ENCODE measurements at regions not wholly inside any gene's neighbourhood (a gene's known extent, or its start where the extent isn't known, plus 50 kb on each side); places are given as distances from the start of the nearest gene placed in this dataset.

DNA sequence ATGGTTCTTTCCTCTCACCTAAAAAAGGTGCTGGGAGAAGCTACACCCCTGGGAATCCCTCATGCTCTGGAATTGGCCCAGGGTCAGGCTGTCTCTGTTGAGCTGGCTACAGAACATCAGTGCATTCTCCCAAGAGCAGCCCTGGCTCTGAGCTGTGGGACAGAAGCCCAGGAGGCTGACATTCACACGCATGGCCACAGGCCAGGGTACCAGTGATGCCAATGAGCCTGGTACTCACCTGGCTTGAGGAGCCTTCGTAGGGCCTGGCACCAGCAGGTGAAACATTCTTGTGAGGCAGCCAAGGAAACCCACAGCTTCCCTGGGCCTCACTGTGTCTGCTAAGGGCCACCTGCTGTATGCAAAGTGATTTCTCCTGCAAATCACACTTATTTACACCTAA is 121.7 kb upstream of the CCL2 start:
- TF ChIP-seq, protein P1, sequence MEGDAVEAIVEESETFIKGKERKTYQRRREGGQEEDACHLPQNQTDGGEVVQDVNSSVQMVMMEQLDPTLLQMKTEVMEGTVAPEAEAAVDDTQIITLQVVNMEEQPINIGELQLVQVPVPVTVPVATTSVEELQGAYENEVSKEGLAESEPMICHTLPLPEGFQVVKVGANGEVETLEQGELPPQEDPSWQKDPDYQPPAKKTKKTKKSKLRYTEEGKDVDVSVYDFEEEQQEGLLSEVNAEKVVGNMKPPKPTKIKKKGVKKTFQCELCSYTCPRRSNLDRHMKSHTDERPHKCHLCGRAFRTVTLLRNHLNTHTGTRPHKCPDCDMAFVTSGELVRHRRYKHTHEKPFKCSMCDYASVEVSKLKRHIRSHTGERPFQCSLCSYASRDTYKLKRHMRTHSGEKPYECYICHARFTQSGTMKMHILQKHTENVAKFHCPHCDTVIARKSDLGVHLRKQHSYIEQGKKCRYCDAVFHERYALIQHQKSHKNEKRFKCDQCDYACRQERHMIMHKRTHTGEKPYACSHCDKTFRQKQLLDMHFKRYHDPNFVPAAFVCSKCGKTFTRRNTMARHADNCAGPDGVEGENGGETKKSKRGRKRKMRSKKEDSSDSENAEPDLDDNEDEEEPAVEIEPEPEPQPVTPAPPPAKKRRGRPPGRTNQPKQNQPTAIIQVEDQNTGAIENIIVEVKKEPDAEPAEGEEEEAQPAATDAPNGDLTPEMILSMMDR (IDR thresholded peaks at IDR 0.05; ENCODE audit: low read depth, low read length, missing input control) = no peak
- TF ChIP-seq, protein P2, sequence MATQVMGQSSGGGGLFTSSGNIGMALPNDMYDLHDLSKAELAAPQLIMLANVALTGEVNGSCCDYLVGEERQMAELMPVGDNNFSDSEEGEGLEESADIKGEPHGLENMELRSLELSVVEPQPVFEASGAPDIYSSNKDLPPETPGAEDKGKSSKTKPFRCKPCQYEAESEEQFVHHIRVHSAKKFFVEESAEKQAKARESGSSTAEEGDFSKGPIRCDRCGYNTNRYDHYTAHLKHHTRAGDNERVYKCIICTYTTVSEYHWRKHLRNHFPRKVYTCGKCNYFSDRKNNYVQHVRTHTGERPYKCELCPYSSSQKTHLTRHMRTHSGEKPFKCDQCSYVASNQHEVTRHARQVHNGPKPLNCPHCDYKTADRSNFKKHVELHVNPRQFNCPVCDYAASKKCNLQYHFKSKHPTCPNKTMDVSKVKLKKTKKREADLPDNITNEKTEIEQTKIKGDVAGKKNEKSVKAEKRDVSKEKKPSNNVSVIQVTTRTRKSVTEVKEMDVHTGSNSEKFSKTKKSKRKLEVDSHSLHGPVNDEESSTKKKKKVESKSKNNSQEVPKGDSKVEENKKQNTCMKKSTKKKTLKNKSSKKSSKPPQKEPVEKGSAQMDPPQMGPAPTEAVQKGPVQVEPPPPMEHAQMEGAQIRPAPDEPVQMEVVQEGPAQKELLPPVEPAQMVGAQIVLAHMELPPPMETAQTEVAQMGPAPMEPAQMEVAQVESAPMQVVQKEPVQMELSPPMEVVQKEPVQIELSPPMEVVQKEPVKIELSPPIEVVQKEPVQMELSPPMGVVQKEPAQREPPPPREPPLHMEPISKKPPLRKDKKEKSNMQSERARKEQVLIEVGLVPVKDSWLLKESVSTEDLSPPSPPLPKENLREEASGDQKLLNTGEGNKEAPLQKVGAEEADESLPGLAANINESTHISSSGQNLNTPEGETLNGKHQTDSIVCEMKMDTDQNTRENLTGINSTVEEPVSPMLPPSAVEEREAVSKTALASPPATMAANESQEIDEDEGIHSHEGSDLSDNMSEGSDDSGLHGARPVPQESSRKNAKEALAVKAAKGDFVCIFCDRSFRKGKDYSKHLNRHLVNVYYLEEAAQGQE (IDR thresholded peaks at IDR 0.05) = no peak
- TF ChIP-seq, protein P3, sequence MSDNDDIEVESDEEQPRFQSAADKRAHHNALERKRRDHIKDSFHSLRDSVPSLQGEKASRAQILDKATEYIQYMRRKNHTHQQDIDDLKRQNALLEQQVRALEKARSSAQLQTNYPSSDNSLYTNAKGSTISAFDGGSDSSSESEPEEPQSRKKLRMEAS (IDR thresholded peaks at IDR 0.05) = no peak
- no peak for TF ChIP-seq RAD21 (IDR thresholded peaks at IDR 0.05)

All from liver (tissue), 3 donors.